ENCODE measurements at regions not wholly inside any gene's neighbourhood (a gene's known extent, or its start where the extent isn't known, plus 50 kb on each side); places are given as distances from the start of the nearest gene placed in this dataset.
"Not testable (repeated sequence)": the region's sequence is repeated elsewhere in the genome, so short reads cannot be mapped to it uniquely, and the experiment has no call there.

DNA sequence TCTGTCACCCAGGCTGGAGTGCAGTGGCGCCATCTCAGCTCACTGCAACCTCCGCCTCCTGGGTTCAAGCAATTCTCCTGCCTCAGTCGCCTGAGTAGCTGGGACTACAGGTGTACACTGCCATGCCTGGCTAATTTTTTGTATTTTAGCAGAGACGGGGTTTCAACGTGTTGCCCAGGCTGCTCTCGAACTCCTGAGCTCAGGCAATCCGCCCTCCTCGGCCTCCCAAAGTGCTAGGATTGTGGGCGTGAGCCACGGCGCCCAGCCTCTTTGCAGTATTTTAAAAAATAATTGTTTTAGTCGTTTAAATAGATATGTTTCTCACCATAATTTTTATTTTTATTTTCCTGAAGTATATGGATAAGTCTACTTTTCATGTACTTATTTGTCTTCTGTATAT is 452.9 kb upstream of the SPTLC3 start:
- H3K9ac ChIP-seq (ENCODE audit: low read length in 2 of 2); H3K9me3 ChIP-seq (ENCODE audit: control insufficient read depth in 2 of 2, low read length in 2 of 2); H3K27ac ChIP-seq (ENCODE audit: low read length); H3K4me3 ChIP-seq (ENCODE audit: low read length in 2 of 2); H3K27me3 ChIP-seq (ENCODE audit: control insufficient read depth in 1 of 2, insufficient read depth in 2 of 2, low read length in 2 of 2); H3K4me1 ChIP-seq (ENCODE audit: control insufficient read depth, insufficient read depth, low read length); H3K36me3 ChIP-seq (ENCODE audit: control insufficient read depth in 2 of 2, insufficient read depth in 2 of 2, low read length in 2 of 2): not testable (repeated sequence)

- no peaks in the 10 kb centered on the region for H3K36me3 ChIP-seq (ENCODE audit: control insufficient read depth in 2 of 2, insufficient read depth in 2 of 2, low read length in 2 of 2)
- no peaks in the 10 kb centered on the region for H3K9me3 ChIP-seq (ENCODE audit: control insufficient read depth in 2 of 2, low read length in 2 of 2)
- H3K4me1 ChIP-seq (ENCODE audit: control insufficient read depth, insufficient read depth, low read length): no peaks in the 10 kb centered on the region
These were observed 451.5 kb upstream of the SPTLC3 start for GRCh38 chr20:12557224-12557623.

GRCh38 chr20:12564979-12565378 is 443.8 kb upstream of the SPTLC3 start:
- no peaks in the 10 kb centered on the region for H3K27me3 ChIP-seq (ENCODE audit: control insufficient read depth in 1 of 2, insufficient read depth in 2 of 2, low read length in 2 of 2)
- no peak overlapping the region for H3K9ac ChIP-seq (ENCODE audit: low read length in 2 of 2)
- no peaks in the 10 kb centered on the region for H3K4me1 ChIP-seq (ENCODE audit: control insufficient read depth, insufficient read depth, low read length)
- no peaks in the 10 kb centered on the region for H3K9me3 ChIP-seq (ENCODE audit: control insufficient read depth in 2 of 2, low read length in 2 of 2)
- H3K27ac ChIP-seq (ENCODE audit: low read length): no peak overlapping the region
- H3K4me3 ChIP-seq (ENCODE audit: low read length in 2 of 2): no peak overlapping the region
- no peaks in the 10 kb centered on the region for H3K36me3 ChIP-seq (ENCODE audit: control insufficient read depth in 2 of 2, insufficient read depth in 2 of 2, low read length in 2 of 2)

More at GRCh38 chr20:12557224-12557623, 451.5 kb upstream of the SPTLC3 start:
- Histone ChIP-seq H3K27me3 (ENCODE audit: control insufficient read depth in 1 of 2, insufficient read depth in 2 of 2, low read length in 2 of 2) (no peaks in the 10 kb centered on the region), H3K4me3 (ENCODE audit: low read length in 2 of 2) (no peak overlapping the region), H3K9ac (ENCODE audit: low read length in 2 of 2) (no peak overlapping the region), H3K27ac (ENCODE audit: low read length) (no peak overlapping the region)

DNA sequence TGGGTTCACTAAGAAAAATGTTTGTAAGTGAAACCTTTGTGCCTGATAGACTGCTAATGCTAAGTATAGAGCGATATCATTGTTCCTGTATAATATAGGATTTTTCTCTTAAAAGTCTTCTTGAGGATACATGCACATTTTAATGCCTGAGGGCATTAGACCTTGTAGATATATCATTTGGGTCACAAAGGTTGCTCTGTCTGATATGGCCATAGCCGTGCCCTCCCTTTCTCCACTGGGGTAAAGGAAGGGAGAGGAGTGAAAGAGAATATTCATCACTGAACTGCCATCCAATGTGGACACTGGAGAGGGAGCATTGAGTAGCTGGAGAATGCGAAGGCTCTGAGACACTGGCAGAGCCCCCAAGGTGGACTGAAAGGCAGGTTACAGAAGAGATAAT is 442.2 kb upstream of the SPTLC3 start:
- no peak overlapping the region for H3K27ac ChIP-seq (ENCODE audit: low read length)
- H3K4me1 ChIP-seq (ENCODE audit: control insufficient read depth, insufficient read depth, low read length): no peaks in the 10 kb centered on the region
- no peaks in the 10 kb centered on the region for H3K27me3 ChIP-seq (ENCODE audit: control insufficient read depth in 1 of 2, insufficient read depth in 2 of 2, low read length in 2 of 2)
- no peak overlapping the region for H3K4me3 ChIP-seq (ENCODE audit: low read length in 2 of 2)
- H3K9ac ChIP-seq (ENCODE audit: low read length in 2 of 2): no peak overlapping the region
- no peaks in the 10 kb centered on the region for H3K36me3 ChIP-seq (ENCODE audit: control insufficient read depth in 2 of 2, insufficient read depth in 2 of 2, low read length in 2 of 2)
- no peaks in the 10 kb centered on the region for H3K9me3 ChIP-seq (ENCODE audit: control insufficient read depth in 2 of 2, low read length in 2 of 2)

GRCh38 chr20:12570371-12570770 is 438.4 kb upstream of the SPTLC3 start:
- H3K27ac ChIP-seq (ENCODE audit: low read length): no peak overlapping the region
- no peaks in the 10 kb centered on the region for H3K36me3 ChIP-seq (ENCODE audit: control insufficient read depth in 2 of 2, insufficient read depth in 2 of 2, low read length in 2 of 2)
- no peaks in the 10 kb centered on the region for H3K9me3 ChIP-seq (ENCODE audit: control insufficient read depth in 2 of 2, low read length in 2 of 2)
- no peaks in the 10 kb centered on the region for H3K27me3 ChIP-seq (ENCODE audit: control insufficient read depth in 1 of 2, insufficient read depth in 2 of 2, low read length in 2 of 2)
- no peak overlapping the region for H3K9ac ChIP-seq (ENCODE audit: low read length in 2 of 2)
- H3K4me1 ChIP-seq (ENCODE audit: control insufficient read depth, insufficient read depth, low read length): no peaks in the 10 kb centered on the region
- no peak overlapping the region for H3K4me3 ChIP-seq (ENCODE audit: low read length in 2 of 2)

- H3K27me3 ChIP-seq (ENCODE audit: control insufficient read depth in 1 of 2, insufficient read depth in 2 of 2, low read length in 2 of 2): no peaks in the 10 kb centered on the region
- no peaks in the 10 kb centered on the region for H3K4me1 ChIP-seq (ENCODE audit: control insufficient read depth, insufficient read depth, low read length)
- H3K9me3 ChIP-seq (ENCODE audit: control insufficient read depth in 2 of 2, low read length in 2 of 2): no peaks in the 10 kb centered on the region
- H3K9ac ChIP-seq (ENCODE audit: low read length in 2 of 2): no peak overlapping the region
- H3K27ac ChIP-seq (ENCODE audit: low read length): no peak overlapping the region
- H3K36me3 ChIP-seq (ENCODE audit: control insufficient read depth in 2 of 2, insufficient read depth in 2 of 2, low read length in 2 of 2): no peaks in the 10 kb centered on the region
- no peak overlapping the region for H3K4me3 ChIP-seq (ENCODE audit: low read length in 2 of 2)
These were observed 435.3 kb upstream of the SPTLC3 start for GRCh38 chr20:12573442-12573841.

DNA sequence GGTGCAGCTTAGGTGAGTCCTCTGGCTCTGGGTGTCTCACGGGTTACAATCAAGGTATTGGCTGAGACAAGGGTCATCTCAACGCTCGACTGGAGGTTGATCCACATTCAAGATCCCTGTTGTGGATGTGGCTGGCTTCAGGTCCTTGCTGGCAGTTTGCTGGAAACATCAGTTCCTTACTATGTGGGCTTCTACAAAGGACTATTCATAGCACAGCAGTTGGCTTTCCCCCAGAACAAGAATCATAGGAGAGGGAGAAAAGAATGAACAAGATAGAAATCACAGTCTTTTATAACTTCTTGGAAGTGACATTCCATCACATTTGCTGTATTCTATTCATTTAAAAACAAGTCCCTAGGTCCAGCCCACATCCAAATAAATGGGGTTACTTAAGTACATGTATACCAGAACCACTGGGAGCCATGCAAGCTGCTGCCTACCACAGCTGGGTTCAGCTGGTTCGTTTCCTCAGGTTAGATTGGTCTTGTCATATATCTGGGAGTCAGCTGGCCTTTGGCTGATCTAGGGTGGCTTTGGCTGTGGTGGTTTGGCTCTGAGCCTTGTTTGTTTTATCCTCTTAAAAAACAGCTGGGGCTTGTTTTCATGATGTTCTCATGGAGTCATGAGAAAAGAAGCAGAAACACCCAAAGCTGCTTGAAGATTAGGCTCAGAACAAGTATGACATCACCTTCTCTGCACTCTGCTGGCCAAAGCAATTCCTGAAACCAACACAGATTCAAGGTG is 433.2 kb upstream of the SPTLC3 start:
- H3K9ac ChIP-seq (ENCODE audit: low read length in 2 of 2): no peak overlapping the region
- H3K4me1 ChIP-seq (ENCODE audit: control insufficient read depth, insufficient read depth, low read length): no peaks in the 10 kb centered on the region
- no peaks in the 10 kb centered on the region for H3K36me3 ChIP-seq (ENCODE audit: control insufficient read depth in 2 of 2, insufficient read depth in 2 of 2, low read length in 2 of 2)
- no peaks in the 10 kb centered on the region for H3K27me3 ChIP-seq (ENCODE audit: control insufficient read depth in 1 of 2, insufficient read depth in 2 of 2, low read length in 2 of 2)
- peak overlapping the region; percentile 26 for H3K27ac ChIP-seq (ENCODE audit: low read length)
- no peaks in the 10 kb centered on the region for H3K9me3 ChIP-seq (ENCODE audit: control insufficient read depth in 2 of 2, low read length in 2 of 2)
- no peak overlapping the region for H3K4me3 ChIP-seq (ENCODE audit: low read length in 2 of 2)

DNA sequence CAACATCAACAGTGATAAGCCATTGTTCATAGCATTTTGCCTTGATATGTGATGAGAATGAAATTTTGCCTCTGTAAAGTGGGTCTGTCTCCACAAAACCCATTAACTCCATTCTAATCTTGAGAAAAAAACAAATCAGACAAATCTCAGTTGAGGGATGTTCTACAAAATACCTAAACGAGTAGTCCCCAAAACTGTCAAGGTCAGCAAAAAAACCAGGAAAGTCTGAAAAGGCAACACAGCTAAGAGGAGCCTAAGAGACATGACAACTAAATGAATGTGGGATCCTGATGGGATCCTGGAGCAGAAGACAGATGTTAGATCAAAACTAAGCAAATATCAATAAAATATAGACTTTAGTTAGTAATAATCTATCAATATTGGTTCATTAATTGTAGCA is 431.6 kb upstream of the SPTLC3 start:
- Histone ChIP-seq H3K27ac (ENCODE audit: low read length) (no peak overlapping the region), H3K36me3 (ENCODE audit: control insufficient read depth in 2 of 2, insufficient read depth in 2 of 2, low read length in 2 of 2) (no peaks in the 10 kb centered on the region), H3K4me3 (ENCODE audit: low read length in 2 of 2) (no peak overlapping the region), H3K27me3 (ENCODE audit: control insufficient read depth in 1 of 2, insufficient read depth in 2 of 2, low read length in 2 of 2) (no peaks in the 10 kb centered on the region), H3K9me3 (ENCODE audit: control insufficient read depth in 2 of 2, low read length in 2 of 2) (no peaks in the 10 kb centered on the region), H3K4me1 (ENCODE audit: control insufficient read depth, insufficient read depth, low read length) (no peaks in the 10 kb centered on the region), H3K9ac (ENCODE audit: low read length in 2 of 2) (no peak overlapping the region)

- H3K4me1 ChIP-seq (ENCODE audit: control insufficient read depth, insufficient read depth, low read length): no peaks in the 10 kb centered on the region
- H3K36me3 ChIP-seq (ENCODE audit: control insufficient read depth in 2 of 2, insufficient read depth in 2 of 2, low read length in 2 of 2): no peaks in the 10 kb centered on the region
- no peaks in the 10 kb centered on the region for H3K27me3 ChIP-seq (ENCODE audit: control insufficient read depth in 1 of 2, insufficient read depth in 2 of 2, low read length in 2 of 2)
- H3K9ac ChIP-seq (ENCODE audit: low read length in 2 of 2): no peak overlapping the region
- H3K9me3 ChIP-seq (ENCODE audit: control insufficient read depth in 2 of 2, low read length in 2 of 2): no peaks in the 10 kb centered on the region
- H3K27ac ChIP-seq (ENCODE audit: low read length): no peak overlapping the region
- H3K4me3 ChIP-seq (ENCODE audit: low read length in 2 of 2): no peak overlapping the region
These were observed 427.0 kb upstream of the SPTLC3 start for GRCh38 chr20:12581644-12582289.

GRCh38 chr20:12582710-12583109 is 426.1 kb upstream of the SPTLC3 start:
- not testable (repeated sequence) for H3K9me3 ChIP-seq (ENCODE audit: control insufficient read depth in 2 of 2, low read length in 2 of 2); H3K4me1 ChIP-seq (ENCODE audit: control insufficient read depth, insufficient read depth, low read length); H3K27me3 ChIP-seq (ENCODE audit: control insufficient read depth in 1 of 2, insufficient read depth in 2 of 2, low read length in 2 of 2); H3K27ac ChIP-seq (ENCODE audit: low read length); H3K9ac ChIP-seq (ENCODE audit: low read length in 2 of 2); H3K36me3 ChIP-seq (ENCODE audit: control insufficient read depth in 2 of 2, insufficient read depth in 2 of 2, low read length in 2 of 2); H3K4me3 ChIP-seq (ENCODE audit: low read length in 2 of 2)

DNA sequence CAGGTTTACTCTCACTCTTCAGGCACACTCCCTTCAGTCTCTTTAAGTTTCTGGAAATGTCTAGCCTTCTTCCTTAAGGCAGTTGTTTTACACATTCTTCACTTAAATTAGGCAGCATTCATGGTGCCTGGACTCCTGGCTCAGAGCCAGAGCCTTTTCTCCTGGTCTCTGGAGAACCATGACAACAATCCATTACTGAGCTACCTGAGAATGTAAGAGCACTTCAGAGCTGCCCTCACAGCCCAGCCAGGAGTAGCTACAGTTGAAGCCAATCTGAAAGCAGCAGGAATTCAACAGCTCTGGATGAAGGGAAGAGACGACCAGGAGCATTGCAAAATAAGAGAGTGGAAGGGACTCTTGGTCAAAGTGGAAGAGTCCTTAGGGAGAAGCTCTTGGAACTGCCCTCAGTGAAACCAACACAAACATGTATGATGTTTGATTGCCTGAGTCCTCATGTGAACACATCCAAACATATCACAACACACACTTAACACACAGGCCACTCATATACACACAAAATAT is 416.8 kb upstream of the SPTLC3 start:
- Histone ChIP-seq H3K27ac (ENCODE audit: low read length) (no peak overlapping the region), H3K27me3 (ENCODE audit: control insufficient read depth in 1 of 2, insufficient read depth in 2 of 2, low read length in 2 of 2) (no peaks in the 10 kb centered on the region), H3K9me3 (ENCODE audit: control insufficient read depth in 2 of 2, low read length in 2 of 2) (no peaks in the 10 kb centered on the region), H3K9ac (ENCODE audit: low read length in 2 of 2) (no peak overlapping the region), H3K4me3 (ENCODE audit: low read length in 2 of 2) (no peak overlapping the region), H3K4me1 (ENCODE audit: control insufficient read depth, insufficient read depth, low read length) (no peaks in the 10 kb centered on the region), H3K36me3 (ENCODE audit: control insufficient read depth in 2 of 2, insufficient read depth in 2 of 2, low read length in 2 of 2) (no peaks in the 10 kb centered on the region)
